ENCODE measurements at regions not wholly inside any gene's neighbourhood (a gene's known extent, or its start where the extent isn't known, plus 50 kb on each side); places are given as distances from the start of the nearest gene placed in this dataset.

DNA sequence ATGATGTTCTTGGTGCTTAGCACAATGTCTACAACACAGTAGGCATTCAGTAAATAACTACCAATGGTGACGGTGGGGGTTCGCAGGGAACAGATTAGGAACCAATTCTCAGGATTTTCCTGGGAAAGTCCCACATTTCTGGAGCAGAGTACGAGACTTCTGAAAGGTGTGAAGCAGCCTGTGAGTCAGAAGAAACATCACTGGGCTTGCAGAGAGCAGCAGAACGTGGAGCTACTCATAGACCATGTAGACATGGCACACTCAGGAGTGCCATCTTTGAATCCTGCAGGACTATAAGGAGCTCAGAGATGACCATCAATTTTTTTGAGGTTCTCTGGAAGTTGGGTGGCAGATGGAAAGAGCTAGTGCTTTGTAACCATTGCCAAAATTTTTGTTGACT, 106.6 kb upstream of the ANKRD55 start:
- DNase-seq = no peak

- DNase-seq = no peak
These were observed 104.7 kb upstream of the ANKRD55 start for GRCh38 chr5:56337715-56338319.

GRCh38 chr5:56335212-56335611, 102.1 kb upstream of the ANKRD55 start:
- DNase-seq = no peak

GRCh38 chr5:56330806-56331205, 97.7 kb upstream of the ANKRD55 start:
- no peak for DNase-seq

DNA sequence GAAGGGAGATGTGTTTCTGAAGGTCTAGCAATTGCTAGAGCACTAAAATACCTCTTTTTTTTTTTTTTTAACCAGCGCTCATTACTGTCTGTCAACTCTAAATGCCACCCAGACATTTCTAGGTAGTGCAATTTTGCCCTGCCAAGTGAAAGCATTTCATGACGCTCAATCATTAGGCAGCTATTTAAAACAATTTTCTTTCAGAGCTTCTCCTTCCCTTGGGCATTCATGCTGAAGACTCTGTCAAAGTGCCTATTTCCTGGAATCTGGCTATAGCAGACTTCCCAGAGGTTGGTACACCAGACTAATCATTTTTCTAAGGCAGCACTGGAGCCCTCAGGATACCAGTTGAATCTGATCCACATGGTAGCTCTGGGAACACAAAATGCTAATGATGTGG, 97.0 kb upstream of the ANKRD55 start:
- DNase-seq = no peak

DNA sequence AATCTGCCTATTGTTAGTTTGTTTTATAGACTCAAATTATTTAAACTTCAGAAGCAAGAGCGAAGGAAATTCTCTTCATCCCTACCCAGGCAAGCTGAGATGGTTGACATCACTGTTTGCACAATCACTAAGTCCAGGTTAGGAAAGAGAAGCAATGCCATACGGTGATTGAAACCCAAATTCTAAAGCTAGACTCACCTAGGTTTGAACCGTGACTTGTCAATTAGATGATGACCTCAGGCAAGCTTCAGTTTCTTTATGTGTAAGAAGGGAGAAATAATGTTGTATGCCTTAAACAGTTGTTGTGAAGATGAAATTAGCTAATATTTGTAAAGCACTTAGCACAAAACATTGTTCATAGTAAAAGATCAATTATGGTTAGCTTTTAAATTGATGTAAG, 96.5 kb upstream of the ANKRD55 start:
- DNase-seq = no peak

DNA sequence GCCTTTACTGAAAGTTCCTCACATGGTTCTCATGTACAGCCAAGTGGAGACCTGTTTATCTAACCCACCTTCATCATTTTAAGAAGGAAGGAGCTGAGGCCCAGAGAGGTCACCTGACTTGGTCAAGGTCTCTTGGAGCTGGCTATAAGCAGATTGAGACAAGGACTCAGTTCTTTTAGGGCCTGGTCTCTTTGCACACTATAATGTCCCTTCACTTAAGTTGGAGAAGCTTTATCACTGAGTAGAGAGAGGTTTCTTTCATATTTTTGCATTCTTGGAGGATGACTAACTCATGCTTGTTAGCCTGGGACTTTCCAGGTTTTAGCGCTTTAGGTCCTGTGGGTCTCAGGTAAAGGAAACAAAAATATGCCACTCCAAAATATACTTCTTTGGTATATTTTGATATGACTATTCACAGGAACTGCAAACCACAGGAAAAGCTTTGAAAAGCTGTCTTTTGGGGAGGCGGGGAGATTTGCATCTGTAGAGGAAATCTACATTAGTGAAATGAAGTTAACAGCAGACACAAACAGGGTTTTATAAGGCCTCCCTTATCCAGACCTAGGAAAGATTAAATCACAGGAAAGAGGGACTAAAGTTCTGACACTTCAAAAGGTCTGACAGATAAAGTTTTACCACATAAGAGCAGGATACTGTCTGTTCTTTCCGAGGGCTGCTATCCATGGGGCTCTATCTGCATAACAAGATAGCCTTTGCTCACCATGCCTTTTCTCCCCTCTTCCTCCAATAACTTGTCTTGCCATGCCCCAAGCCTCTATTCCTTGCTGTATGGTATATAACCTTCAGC, 95.8 kb upstream of the ANKRD55 start:
- DNase-seq = no peak

GRCh38 chr5:56327809-56328208, 94.7 kb upstream of the ANKRD55 start:
- DNase-seq = no peak

GRCh38 chr5:56326770-56327169, 93.6 kb upstream of the ANKRD55 start:
- DNase-seq = no peak

GRCh38 chr5:56326116-56326515, 93.0 kb upstream of the ANKRD55 start:
- no peak for DNase-seq

DNA sequence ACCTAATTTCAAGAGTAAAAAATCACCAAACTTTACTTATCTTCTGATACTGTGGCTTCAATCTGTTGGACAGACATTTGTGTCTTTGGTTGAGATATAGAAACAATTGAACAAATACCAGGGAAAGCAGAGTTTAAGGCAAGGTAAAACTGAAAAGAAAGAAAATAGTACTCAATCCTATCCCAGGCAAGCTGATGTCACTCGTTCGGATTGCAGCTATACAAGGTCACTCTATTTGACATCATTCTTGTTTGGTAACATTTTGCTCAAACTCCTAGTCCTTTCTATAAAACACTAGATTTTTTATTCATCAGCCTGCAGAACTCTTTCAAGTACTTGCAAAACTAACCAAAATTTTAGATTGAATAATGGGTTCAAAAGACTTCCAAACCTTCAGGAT, 91.9 kb upstream of the ANKRD55 start:
- DNase-seq = no peak

DNA sequence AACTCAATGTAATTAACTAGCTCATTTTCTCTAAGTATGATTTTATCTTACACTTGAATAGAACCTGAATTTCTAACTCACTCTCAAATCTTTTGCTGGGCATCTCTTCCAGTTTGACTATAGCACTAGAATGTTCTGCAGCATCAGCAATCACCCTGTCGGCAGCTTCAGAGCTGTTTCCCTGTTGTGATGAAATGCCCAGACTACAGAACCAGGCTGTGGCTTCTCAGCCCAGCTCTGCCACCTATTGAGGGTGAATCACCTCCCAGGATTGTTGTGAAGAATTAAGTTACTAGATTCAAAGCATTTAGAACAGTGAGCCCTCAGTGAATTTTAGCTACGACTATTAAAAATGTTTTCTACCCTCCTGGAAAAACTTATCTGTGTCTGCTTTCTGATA, 90.4 kb upstream of the ANKRD55 start:
- DNase-seq = no peak

DNA sequence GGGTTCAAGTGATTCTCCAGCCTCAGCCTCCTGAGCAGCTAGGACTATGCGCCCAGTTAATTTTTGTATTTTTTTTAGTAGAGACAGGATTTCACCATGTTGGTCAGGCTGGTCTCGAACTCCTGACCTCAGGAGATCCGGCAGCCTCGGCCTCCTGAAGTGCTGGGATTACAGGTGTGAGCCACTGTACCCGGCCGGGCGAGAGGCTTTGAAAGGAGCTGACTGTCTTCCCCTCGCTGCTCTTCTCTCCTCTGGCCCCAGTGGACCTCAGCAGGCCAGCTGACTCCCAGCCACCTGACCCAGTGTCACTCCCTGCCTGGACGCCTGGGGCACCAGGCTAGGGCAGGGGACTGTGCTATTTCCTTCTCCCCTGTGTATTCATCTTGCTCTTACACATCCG, 89.5 kb upstream of the ANKRD55 start:
- DNase-seq = no peak

DNA sequence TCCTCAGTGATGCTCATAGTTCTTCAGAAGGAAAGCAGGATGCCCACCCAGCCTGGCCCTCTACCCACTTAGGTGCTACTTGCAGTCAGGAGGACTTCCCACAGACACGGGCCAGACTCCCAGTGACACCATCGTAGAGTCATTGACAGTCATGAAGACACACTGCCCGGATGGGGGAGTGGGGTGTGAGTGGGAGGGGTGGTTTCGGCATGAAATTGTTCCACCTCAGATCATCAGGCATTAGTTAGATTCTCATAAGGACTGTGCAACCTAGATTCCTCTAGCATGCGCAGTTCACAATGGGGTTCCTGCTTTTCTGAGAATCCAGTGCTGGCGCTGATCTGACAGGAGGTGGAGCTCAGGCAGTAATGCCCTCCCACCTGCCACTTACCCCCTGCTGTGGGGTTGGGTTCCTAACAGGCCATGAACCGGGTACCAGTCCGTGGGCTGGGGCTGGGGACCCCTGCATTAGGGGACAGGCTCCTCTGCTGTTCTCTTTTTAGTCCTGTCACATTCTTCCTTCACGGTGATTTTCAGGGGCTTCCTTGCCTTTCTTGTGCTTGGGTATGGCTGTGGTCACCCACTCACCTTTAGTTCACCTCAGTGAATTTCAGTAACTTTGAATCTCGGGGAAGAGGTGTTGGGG, 88.2 kb upstream of the ANKRD55 start:
- DNase-seq = no peak

DNA sequence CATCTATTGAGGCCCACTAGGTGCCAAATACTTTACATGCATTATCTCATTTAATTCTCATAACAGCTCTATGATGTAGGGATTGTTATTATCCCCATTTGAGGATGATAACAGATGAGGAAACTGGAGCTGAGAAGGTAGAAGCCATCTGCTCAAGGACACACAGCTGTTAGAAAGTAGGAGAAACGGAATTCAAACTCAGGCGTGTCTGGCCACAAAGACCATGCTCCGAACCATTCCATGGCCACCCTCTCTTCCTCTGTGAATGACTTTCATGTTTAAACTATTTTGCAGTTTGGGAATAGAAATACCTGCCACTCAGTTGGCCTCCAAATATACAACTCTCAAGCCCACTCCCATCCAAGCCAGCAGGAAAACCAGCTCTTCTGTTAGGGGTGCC, 87.6 kb upstream of the ANKRD55 start:
- DNase-seq = no peak

- DNase-seq = no peak
These were observed 86.5 kb upstream of the ANKRD55 start for GRCh38 chr5:56319526-56320181.

GRCh38 chr5:56317923-56318561, 84.9 kb upstream of the ANKRD55 start:
- DNase-seq = no peak

DNA sequence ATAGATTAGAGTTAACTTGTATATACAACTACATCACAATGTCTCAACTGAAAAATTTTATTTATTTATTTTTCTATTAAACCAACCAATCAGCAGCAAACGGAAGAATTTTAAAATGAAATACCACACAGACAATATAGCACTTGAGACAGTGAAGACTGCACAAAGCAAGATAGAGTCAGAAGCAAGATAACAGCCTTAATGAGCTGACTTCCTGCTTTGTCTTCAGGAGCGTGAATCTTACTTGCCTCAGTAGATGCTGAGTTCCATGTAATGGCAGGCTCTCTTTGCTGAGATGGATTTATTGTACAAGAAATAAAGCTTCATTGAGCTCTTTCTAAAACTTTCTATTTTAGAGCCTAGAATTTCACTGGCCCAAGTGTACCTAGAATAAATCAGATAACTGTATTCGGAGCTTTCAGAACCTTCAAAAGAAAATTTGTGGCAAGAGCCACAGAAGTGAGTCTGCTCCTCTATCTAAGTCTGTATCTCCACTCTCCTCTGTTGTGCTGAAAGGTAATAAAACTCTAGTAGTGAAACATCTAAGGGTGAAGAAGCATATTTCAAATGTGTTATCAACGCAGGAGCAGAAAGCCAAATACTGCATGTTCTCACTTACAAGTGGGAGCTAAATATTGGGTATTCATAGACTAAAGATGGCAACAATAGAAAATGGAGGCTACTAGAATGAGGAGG, 83.3 kb upstream of the ANKRD55 start:
- no peak for DNase-seq

GRCh38 chr5:56314529-56314928, 81.4 kb upstream of the ANKRD55 start:
- no peak for DNase-seq

GRCh38 chr5:56313596-56313995, 80.5 kb upstream of the ANKRD55 start:
- DNase-seq = no peak

- DNase-seq = no peak
These were observed 79.9 kb upstream of the ANKRD55 start for GRCh38 chr5:56313004-56313531.

- DNase-seq = no peak
These were observed 78.3 kb upstream of the ANKRD55 start for GRCh38 chr5:56311306-56311905.
